GM21717 (cell line): ENCODE measurements at regions not wholly inside any gene's neighbourhood (a gene's known extent, or its start where the extent isn't known, plus 50 kb on each side); places are given as distances from the start of the nearest gene placed in this dataset.
"Not testable (repeated sequence)": the region's sequence is repeated elsewhere in the genome, so short reads cannot be mapped to it uniquely, and the experiment has no call there.

Experiments used
- ATAC-seq: cut with Tn5 transposase; IDR thresholded peaks from one replicate; pipeline ENCODE4 v1.9.1; 2021; ENCODE audit warnings: mild to moderate bottlenecking, moderate library complexity; ENCODE audit not compliant: unreplicated experiment

- ATAC-seq, result no peak
These were observed 77.4 kb upstream of the THBS1 start for GRCh38 chr15:39503526-39503925.

- ATAC-seq, result no peak
These were observed 76.1 kb upstream of the THBS1 start for GRCh38 chr15:39504808-39505207.

DNA sequence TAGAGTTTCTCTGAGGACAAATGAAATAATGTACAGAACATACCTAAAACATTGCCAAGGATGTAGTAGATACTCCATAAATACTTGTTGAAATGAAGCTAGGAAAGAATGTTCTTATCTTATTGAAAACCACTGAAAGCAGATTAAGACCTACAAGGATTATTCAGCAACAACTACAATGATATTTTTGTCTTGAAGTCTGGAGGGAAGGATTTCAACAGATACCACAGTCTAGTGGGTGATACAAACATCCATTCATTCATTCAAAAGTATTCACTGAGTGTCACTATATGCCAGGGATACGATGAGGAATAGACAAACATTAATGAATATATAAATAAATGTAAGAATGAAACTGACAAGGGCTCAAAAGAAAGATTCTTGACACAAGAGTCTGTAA, 74.7 kb upstream of the THBS1 start:
- no peak for ATAC-seq

DNA sequence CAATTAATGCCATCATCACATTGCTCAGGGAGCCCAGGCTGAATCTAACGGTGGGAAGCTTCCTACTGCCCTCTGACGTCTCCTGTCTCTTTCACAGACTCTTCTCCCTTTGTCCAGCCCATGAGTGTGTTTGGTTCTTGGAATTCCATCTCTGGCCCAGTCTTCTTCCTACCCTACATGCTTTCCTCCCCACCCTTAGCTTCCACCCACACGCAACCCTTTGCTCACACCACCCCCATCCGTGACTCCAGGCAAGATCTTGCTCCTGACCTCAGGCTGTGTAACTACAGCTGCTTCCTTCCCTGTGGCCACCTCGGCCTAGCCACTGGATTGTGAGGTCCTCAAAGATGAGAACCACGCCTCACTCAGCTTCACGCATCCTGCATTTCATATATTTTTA, 72.3 kb upstream of the THBS1 start:
- ATAC-seq, result no peak

DNA sequence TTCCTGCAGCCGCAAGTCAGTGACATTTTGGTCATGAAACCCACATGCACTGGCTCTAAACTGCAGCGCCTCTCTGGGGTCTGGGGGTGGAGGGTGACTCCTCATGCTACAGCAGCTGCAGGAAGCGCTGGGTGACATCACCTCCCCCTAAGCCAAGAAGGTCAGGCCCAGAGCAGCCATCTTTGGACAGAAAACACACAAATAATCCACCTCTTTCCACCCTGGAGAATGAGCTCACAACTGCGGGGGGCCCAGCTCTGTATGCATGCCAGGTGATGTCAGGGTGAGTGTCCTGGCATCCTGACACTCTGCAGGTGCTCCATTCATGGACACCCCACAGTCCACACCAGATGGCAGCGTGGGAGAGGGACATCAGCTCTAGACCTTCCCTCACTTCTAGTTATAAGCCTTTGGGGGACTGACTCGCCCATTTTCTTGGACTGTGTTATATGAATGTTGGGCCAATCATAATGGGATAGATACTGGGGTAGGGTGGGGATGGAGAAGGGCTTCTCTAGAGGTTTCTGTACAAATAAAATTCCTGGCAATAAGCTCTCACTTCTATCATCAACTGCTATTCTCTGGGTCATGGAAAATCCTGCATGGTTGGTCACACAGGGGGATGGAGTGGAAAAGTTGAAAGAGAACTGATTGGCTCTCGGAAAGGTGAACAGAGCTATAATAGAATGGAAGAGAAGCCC, 70.7 kb upstream of the THBS1 start:
- ATAC-seq, result no peak

- ATAC-seq, result no peak
These were observed 69.6 kb upstream of the THBS1 start for GRCh38 chr15:39511000-39511915.

GRCh38 chr15:39511916-39512260, 69.0 kb upstream of the THBS1 start:
- ATAC-seq, result no peak

DNA sequence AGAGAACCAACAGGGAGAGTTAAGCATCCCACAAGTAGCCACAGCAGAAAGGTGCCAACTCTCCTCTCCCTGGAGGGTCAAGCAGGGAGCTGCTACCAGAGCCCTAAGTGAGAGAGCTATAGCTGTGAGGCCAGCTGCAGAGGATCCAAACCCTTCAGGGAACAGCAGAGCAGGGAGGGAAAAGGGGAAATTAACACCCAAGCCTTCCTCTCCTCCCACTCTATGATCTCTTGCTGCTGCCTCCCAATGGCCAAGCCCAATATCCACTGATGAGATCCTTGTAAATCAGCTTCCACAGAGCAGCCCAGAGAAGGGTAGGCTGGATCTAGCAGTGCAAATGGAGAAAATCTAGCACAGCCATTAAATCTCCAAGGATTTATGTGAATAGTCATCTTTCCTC, 68.2 kb upstream of the THBS1 start:
- ATAC-seq, result no peak

DNA sequence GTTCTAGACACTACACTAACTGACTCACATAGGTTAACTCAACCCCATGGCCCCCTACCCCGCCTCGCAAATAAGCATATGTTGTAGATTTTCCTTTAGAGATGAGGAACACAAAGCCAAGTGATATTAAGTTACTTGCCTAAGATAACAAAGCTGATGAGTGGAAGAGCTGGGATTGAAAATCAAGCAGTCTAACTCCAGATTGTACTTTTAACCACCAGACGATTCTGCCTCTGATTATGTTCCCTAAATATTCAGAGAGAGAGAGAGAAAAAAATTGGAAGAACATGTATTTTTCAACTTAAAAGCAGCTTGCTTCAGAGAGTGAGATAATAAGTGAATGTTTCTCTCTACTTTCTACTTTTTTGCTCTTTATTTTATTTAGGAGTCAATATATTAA, 66.9 kb upstream of the THBS1 start:
- ATAC-seq, result no peak

DNA sequence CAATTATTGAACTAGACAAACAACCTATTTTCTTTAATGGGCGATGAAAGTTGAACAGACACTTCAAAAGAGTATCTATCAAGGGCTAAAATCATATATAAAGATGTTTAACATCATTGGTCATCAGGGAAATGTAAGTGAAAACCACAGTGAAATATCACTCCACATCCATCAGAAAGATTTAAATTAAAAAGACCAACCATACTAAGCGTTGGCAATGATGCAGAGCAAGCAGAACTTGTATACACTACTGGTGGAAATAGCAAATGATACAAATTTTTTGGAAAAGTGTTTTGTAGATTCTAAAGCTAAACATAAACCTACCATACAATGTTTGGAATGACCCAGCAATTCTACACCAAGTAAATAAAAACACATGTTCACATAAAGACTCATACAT, 65.9 kb upstream of the THBS1 start:
- no peak for ATAC-seq

GRCh38 chr15:39515765-39516164, 65.1 kb upstream of the THBS1 start:
- ATAC-seq, result no peak

- ATAC-seq, result no peak
These were observed 63.6 kb upstream of the THBS1 start for GRCh38 chr15:39517122-39517855.

DNA sequence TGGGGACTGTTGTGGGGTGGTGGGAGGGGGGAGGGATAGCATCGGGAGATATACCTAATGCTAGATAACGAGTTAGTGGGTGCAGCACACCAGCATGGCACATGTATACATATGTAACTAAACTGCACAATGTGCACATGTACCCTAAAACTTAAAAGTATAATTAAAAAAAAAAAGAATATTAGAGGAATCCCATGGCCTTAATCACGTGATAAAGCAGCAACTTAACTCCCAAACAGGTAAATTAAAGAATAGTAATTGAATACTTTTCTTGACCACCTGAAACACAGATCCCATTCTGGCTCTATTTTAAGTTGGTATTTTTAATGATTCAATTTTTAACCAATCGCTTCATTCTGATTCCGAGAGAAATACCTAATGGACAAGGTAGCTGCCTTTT, 56.9 kb upstream of the THBS1 start:
- ATAC-seq, result not testable (repeated sequence)

DNA sequence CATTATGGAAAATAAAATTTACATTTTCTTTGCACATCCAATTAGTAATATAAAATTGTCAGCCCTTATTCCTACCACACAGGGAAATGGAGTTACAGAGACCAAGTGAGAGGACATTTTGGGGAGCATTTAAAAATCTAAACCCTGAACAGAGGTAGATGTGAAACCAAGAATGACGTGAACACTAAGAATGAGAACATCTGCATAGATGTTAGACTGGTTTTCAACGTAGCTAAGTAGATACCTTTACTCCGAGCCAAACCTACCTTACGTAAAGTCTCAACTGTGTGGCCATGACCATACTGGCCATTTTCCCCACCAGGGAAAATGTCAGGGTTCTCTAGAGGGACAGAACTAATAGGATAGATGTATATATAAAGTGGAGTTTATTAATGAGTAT, 51.4 kb upstream of the THBS1 start:
- no peak for ATAC-seq

- no peak for ATAC-seq
These were observed 50.2 kb upstream of the THBS1 start for GRCh38 chr15:39530480-39531342.
